ENCODE measurements at regions not wholly inside any gene's neighbourhood (a gene's known extent, or its start where the extent isn't known, plus 50 kb on each side); places are given as distances from the start of the nearest gene placed in this dataset.

DNA sequence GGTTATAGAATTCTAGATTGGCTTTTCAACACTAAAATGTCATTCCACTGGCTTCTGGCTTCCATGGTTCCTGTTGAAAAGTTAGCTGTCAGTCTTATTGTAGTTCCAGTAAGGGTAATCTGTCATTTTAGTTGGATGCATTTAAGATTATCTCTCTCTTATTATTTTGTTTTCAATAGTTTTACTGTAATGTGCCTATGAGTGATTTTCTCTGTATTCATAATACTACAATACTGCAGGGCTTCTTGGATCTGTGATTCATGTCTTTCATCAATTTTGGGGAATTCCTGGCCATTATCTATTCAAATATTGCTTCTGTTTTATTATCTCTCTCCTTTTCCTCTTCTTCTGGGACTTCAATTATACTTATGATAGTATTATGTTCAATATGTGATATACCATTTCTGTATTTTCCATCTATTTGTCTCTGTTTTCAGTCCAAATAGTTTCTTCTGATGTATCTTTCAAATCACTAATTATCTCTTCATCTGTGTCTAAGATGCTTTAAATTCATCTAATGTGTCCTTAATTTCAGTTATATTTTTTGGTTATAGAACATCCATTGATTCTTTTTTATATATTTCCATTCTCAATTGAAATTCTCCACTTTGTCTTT is 101.5 kb downstream of the KCTD15 start:
- no peak for DNase-seq

DNA sequence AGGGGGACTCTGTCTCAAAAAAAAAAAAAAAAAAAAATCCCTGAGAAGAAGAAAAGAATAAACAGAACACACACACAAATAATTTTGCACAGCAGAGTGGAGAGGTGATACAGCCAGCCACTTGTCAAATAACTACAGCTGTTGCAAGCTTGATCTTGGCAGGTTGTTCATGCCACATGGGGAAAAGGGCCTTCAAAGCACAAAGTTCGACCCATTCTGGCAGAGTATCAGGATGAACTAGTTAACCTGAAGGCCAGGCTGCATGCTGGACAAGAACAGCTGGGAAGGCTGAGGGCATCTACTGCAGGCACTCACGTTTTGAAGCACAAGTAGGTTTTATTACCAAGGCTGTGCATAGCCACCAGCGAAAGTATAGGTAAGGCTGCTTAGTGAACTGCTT is 104.1 kb downstream of the KCTD15 start:
- no peak for DNase-seq

DNA sequence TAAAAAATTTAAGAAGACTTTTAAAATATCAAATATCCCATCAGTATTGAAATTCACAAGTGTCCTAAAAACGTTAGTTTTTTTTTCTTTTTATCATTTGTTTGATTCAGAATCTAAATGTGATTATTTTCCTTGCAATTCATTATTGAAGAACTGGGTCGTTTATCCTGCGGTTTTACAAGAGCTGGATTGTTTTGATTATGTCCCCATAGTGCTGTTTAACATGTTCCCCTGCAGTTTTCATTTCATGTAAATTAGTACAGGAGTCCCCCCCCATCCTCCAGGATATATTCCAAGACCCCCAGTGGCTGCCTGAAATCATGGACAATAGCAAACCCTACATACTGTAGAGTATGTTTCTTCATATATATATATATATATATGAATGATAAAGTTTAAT is 105.7 kb downstream of the KCTD15 start:
- DNase-seq, result no peak

DNA sequence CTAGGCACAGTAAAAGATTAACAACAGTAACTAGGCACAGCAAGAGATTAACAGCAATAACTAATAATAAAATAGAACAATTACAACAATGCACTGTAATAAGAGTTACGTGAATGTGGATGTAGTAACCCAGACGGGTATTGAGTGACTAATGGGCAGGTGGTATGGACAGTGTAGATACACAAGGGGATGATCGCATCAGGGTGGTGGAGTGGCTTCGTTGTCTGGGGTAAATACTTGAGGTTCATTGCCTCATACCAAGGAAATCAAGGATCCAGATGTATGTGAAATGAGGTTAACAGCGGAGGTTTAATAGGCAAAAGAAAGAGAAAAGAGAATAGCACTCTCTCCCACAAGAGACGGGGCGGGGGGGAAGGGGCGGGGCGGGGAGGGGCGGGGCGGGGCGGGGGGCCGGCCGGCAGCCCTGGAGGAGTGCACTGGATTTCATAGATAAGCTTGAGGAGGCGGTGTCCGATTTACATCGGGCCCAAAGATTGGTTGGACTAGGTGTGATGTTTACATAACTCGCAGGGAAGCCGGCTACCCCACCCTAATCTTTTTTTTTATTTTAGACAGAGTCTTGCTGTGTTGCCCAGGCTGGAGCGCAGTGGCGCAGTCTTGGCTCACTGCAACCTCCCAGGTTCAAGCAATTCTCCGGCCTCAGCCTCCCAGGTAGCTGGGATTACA is 106.3 kb downstream of the KCTD15 start:
- no peak for DNase-seq

DNA sequence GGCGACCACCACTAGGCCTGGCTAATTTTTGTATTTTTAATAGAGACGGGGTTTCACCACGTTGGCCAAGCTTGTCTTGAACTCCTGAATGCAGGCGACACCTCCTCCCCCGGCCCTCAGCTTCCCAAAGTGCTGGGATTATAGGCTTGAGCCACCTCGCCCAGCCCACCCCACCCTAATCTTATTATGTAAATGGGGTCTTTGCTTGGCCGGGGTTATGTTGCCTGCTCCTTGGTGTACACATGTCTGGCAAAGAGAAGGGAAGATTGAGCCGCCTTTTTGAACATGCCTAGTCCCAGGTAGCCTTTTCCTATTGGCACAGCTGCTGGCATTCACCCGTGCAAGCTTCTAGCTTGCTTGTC is 106.8 kb downstream of the KCTD15 start:
- DNase-seq, result no peak

DNA sequence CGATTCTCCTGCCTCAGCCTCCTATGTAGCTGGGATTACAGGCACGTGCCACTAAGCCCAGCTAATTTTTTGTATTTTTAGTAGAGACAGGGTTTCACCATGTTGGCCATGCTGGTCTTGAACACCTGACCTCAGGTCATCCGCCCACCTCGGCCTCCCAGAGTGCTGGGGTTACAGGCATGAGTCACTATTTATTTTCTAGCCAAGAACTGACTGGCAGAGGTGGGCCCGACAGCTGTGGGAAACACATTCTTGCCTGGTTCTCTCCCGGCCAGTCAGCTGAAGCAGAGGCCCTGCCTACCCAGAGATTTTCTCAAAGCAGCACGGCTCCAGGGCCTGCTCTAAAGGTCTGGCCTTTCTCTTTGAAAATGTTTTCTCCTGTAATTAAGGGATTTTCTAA is 108.0 kb downstream of the KCTD15 start:
- DNase-seq, result no peak

DNA sequence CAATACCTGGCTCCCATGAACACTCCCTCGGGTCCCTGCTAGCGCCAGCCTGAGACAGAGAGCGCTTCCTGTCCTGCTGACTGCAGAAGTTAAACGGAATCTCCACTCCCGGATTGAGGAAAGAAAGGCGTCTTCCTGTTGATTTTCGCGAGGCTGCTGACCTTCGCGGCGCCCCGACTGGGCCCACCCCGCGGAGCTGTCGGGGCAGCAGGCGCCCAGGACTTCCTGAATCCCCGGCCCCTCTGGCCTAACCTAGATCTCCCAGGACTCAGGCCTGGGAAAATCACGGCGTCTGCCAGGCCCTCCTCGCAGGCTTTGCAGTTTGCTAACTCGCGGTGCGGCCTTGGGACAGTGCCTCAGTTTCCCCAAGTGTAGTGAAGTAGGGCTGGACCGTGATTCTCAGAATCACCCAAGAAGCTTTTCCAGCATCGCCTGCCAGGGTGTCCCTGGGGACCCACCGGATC is 108.8 kb downstream of the KCTD15 start:
- no peak for DNase-seq

DNA sequence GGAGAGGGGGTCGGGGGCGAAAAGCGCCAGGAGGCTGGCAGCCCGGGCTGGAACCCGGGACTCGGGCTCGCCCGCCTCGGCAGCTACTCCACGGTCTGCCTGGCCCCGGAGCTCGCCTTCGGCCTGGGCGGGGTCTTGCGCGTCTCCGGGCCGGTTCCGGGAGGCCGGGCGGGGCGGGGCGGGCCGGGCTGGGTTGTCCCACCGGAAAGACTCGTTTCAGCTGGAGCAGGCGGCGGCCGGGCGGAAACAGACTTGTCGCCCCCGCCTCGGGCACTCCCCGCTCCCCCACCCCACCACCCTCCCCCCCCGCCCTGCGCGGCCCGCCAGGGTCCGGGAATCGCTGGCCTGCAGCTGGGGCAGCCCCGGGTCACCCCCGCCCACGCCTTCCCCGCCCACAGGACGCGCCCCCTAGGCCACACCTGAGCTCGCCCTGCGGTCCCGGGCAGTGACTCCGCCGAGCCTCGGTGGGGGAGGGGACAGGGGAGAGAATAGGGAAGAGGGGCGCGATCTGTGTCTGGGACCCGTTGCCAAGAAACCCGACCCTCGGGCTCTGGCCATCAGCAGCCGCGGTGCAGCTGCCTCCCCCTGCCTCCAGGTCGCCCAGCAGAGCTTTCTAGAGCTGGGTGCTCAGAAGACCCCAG is 109.4 kb downstream of the KCTD15 start:
- no peak for DNase-seq

DNA sequence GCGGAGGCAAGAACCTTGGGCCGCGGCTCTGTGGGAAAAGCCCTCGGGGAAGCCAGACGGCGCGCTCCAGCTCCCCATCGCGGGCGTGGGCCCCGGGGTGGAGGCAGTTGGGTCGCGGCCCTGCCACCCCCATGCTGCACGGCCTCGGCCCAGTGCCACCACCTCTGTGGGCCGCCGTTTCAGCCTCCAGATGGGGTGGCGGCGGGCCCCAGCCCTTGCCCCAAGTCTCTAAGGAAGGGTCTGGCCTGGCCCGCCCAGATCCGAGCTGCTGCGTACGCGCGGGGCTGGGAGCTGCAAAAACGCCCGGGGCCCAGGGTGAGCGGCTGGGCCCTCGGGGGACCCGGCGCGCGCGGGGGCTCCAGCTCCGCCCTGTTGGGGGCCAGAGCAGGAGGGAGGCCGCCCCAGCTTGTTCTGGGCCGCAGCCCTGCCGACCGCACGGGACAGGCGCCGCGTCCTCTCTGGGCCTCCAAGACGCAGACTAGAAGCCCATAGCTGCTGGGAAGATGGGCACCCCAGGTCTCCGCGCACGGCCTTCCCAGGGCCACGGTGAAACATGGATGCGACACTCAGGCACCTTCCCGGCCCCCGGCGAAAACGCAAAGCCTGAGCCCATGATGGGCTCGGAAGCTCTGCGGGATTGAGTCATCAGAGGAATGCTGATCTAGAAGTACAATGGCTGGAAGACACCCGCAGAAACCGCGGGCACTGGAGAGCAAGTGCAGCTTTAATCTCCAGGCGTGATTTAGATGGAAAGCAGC is 110.1 kb downstream of the KCTD15 start:
- DNase-seq, result no peak

DNA sequence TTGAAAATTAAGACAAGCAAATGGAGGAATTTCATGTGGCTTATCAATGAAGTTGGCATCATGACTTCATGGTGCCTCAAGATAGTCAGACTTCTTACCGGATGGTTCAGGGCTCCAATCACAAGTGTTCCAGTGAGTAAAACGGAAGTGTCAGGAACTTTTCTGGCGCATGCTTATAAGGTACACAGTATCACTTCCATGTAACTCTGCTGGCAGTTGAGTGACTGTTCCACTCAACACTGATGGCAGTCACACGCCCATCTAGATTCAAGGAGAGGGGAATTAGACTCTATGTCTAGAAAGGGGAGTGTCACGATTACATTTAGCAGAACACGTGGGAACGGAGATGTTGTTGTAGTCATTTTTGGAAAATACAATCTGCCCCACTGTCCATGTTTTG is 114.3 kb downstream of the KCTD15 start:
- DNase-seq, result no peak

DNA sequence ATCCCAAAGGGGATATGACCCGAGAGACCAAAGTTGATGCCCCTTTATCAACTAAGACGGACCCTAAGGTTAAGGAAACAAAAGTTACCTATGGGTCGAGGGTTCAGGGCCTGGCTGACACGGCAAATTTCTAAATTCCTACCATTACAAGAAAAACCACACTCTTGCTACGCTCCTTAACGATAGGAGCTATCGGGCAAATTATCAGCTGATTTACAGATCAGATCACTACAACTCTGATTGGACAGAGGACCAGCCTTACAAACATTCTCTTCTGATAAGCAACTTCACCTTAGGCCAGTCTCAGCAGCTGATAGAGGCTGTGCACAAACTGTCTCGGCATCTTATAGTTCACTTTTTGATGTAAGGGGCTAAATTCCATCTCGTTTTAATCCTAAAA is 117.9 kb downstream of the KCTD15 start:
- DNase-seq, result no peak

DNA sequence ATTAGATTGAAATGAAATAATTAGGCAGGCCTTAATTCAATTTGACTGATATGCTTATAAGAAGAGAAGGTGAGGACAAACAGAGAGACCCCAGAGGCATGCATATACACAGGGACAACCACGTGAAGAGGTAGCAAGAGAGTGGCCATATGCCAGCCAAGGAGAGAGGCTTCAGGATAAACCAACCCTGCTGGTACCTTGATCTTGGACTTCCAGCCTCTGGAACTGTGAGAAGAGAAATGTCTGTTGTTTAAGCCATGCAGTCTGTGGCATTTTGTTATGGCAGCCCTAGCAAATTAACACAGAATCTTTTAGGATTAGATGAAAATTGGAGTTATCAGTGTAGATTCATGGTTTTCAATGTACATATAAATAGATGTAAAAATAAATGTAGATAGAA is 120.1 kb downstream of the KCTD15 start:
- DNase-seq, result no peak

DNA sequence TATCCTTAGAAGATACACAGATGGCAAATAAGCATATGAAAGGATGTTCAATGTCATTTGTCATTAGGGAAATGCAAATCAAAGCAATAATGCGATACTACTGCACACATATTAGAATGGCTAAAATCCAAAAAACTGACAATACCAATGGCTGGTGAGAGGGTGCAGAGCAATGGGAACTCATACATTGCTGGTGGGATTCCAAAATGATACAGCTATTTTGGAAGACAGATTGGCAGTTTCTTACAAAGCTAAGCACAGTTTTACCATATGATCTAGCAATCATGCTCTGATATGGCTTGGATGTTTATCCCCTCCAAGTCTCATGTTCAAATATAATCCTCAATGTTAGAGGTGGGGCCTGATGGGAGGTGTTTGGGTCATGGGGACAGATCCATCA is 122.6 kb downstream of the KCTD15 start:
- no peak for DNase-seq

DNA sequence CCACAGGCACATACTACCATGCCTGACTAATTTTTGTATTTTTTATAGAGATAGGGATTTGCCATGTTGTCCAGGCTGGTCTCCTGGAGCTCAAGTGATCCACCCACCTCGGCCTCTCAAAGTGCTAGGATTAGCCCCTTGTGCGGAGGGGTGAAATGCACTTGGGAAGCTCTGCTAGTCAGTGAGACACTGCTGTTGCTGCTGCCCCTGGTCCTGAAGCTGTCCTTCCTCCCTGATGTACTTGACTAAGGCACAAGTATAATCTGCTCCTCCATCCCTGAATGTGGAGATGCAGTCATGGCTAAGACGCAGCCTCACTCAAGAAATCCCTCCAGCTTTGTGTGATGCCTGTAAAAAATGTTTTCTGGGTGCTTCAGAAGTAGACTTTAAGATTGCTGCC is 124.5 kb downstream of the KCTD15 start:
- no peak for DNase-seq

DNA sequence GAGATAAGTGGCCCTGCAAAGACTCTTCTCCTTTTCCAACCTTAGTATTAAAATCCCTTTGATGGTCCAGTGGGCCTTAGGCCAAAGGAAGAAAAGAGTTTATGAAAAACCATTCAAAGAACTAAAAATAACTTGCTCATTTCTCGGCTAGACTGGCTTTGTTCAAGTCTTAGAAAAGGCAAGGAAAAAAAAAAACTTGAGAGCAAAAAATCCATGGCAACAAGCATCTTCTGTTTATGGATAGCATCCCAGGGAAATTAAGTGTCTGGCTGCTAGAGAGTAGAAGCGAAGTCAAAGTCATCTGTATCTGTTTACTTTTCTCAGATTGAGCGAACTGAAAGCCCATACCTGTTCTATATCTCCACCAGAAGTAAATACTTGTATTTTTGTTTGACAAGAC is 129.6 kb downstream of the KCTD15 start:
- DNase-seq, result no peak

DNA sequence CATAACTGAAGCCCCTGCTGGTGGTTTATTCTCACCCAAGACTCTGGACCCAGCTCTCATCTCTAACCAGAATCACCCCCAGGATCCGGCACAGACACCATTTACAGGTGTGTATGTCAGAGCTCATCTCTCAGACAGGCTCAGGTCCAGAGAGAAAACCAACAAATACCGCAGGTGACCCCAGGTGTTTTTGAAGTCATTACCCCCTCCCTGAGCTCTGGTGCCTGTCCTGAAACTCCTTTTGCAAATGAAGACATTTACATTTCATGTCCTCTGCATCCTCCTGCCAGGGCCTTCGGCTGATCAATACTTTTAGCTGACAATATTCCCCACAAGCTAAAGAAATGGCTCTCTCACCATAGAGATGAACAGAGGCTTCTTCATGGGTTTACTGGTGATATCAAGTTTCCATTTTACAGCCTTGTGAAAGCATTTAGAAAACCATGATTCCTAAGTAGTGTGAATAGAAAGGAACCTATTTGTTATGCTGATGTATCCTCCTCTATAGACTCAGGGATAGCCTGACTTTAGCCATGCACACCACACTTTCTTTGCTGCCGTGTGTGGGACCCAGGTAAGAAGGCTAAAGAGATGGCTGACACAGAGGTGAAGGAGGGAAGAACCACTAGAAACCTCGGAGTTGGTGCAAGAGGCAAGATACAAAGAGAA is 131.3 kb downstream of the KCTD15 start:
- no peak for DNase-seq

DNA sequence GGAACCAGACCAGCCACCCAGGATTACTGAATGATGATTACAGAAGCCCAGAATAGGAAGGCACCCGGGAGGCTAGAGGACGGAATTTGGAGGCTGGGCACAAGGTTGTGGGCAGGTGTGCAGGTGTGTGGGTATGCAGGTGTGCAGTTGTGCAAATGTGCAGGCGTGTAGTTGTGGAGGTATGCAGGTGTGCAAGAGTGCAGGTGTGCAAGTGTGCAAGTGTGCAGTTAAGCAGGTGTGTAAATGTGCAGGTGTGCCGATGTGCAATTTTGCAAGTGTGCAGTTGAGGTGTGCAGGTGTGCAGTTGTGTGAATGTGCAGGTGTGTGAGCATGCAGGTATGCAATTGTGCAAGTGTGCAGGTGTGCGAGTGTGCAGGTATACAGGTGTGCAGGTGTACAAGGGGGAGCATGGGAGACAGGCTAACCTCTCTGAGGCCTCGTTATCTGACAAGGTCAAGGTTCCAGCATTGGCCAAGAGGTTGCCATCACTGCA is 131.8 kb downstream of the KCTD15 start:
- DNase-seq, result no peak

DNA sequence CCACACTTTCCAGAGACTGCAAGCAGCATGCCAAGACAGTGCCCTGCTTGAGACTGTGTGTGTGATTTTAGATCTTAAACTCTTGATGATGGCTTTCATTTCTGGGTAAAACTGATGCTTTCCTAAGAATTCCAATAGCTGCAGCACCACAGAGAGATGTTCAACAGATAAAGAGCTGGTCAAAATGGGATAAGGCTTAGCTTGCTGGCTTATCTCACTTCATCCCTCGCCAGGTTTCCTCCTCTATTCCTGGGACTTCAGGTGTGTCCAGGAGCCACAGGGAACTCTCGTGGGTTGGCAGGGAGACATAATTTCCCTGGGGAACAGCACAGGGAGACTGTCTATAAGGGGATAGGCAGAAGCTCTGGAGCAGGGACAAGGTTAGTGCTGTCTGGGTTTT is 137.3 kb downstream of the KCTD15 start:
- no peak for DNase-seq

DNA sequence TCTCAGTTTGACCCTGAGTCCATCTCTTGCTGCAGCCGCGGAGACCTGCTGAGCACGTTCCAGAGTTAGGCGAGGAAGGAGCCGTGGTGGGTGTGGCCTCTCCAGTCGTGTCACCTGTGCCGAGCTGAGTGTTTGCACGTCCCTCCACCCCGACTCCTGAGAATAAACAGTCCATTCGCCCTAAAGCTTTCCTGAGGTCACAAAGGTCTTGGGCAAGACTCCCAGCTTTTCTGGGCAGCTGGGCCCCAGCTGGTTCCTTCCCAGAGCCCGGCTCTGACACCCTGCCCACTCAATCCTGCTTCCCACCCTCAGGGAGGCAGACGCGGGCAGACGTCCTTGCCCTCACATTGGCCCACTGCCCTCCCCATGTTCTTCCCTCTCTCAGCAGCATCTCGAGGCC is 142.2 kb downstream of the KCTD15 start:
- no peak for DNase-seq

DNA sequence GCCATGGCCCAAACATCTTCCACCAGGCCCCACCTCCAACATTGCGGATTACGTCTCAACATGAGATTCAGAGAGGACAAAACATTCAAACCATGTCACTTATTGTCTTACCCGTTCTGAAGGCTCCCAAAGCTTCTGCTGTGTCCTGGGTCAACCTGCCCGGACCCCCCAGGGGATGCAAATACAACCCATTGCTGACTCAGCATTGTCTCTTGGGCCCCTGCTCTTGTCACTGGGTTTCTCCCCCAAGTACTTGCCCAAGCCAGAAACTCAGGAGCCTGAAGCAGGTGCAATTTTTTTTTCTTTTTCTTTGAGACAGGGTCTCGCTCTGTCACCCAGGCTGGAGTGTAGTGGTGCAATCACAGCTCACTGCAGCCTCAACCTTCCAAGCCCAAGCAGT is 144.5 kb downstream of the KCTD15 start:
- no peak for DNase-seq

DNA sequence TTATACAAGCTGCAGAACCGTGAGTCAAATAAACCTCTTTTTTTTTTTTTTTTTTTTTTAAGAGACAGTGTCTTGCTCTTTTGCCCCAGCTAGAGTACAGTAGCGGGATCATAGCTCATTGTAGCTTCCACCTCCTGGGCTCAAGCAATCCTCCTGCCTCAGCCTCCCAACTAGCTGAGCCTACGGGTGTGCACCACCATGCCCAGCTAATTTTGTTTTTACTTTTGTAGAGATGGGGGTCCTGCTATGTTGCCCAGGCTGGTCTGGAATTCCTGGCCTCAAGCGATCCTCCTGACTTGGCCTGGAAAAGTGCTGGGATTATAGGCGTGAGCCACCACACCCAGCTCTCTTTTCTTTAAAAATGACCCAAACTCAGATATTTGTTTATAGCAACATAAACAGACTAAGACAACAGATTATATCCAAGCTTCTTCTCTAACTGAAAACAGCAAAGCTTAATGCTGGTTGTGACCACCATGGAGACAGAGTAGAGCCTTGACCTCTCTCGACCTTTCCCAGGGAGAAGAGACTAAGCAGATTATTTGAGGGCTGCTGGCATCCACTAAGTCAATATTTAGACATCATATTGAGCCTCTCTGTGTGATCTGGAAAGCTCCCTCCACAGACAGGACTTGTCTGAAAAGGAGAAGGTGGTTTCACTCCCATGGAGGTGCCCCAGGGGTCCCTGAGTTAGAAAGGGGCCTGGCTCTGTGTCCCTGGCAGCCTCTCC is 150.0 kb downstream of the KCTD15 start:
- no peak for DNase-seq
